Neuronal stem cell (in vitro differentiated cells): ENCODE measurements at regions not wholly inside any gene's neighbourhood (a gene's known extent, or its start where the extent isn't known, plus 50 kb on each side); places are given as distances from the start of the nearest gene placed in this dataset. TPM values are rescaled to one million over a fixed set of nuclear protein-coding genes. Genes with fewer than 3 reads are reported as not detected.

Experiments
- small RNA-seq: library from polyadenylated mRNA; stranded (forward); fragments of <200 nt; extraction: miRNeasy Mini kit (QIAGEN cat#:217004); gene quantifications from one replicate; pipeline ENCODE3, GENCODE V24; 2013; ENCODE audit not compliant: insufficient read depth

Small RNA genes lying in the stretch of these regions (small RNA-seq; reads per million reads assigned to genes)
- gene AL591926.1, result not detected
- gene AL591926.4, result not detected
- not detected for gene AL591926.5
- gene AL591926.6, result not detected
- gene AL591926.8, result not detected
- gene AL591926.9, result not detected
- gene RF00019, result not detected
- not detected for gene RF00156
- not detected for gene RN7SL565P
